Testis (tissue), 2 donors: ENCODE measurements at regions not wholly inside any gene's neighbourhood (a gene's known extent, or its start where the extent isn't known, plus 50 kb on each side); places are given as distances from the start of the nearest gene placed in this dataset.

Experiments used
- DNase-seq: peaks from one replicate; pipeline ENCODE4 v3.0.0-alpha.2; 2019
- H3K27ac ChIP-seq, 2 donors: fragments of 200-600 bp; sonication (generic); one replicate each; pipeline ENCODE4 v1.5.1; 2019
- H3K27me3 ChIP-seq: fragments of 200-600 bp; sonication (generic); one replicate; pipeline ENCODE4 v1.5.1; 2019
- H3K36me3 ChIP-seq: fragments of 200-600 bp; sonication (generic); one replicate; pipeline ENCODE4 v1.5.1; 2017; ENCODE audit warnings: low read depth; ENCODE audit errors: missing control alignments
- H3K4me1 ChIP-seq: fragments of 200-600 bp; sonication (generic); one replicate; pipeline ENCODE4 v1.5.1; 2019
- H3K4me3 ChIP-seq, 2 donors: fragments of 200-600 bp; sonication (generic); one replicate each; pipeline ENCODE4 v1.5.1; 2017 to 2019
- H3K9me3 ChIP-seq: fragments of 200-600 bp; sonication (generic); one replicate; pipeline ENCODE4 v1.5.1; 2017
- CTCF ChIP-seq, 3 experiments: fragments of 450-650 bp in 2 of 3; fragments of 200-600 bp in 1 of 3; sonication (generic) in 1 of 3; IDR thresholded peaks; one replicate each; pipeline ENCODE4 v1.5.1; 2016 to 2019; ENCODE audit warnings: antibody characterized with exemption in 3 of 3, mild to moderate bottlenecking in 2 of 3, moderate library complexity in 1 of 3
- POLR2A ChIP-seq: fragments of 450-650 bp; IDR thresholded peaks from one replicate; pipeline ENCODE4 v1.6.1; 2017; ENCODE audit warnings: antibody characterized with exemption, mild to moderate bottlenecking, moderate library complexity
- WGBS, 2 donors: methylation state at CpG; one replicate each; pipeline ENCODE4 v1.1.5; 2018; 5-methylcytosine and 5-hydroxymethylcytosine counted together
- intact Hi-C: fragments of 100-400 bp; cut with DNase I; formaldehyde crosslinking; loops from one replicate; pipeline ENCODE4 v1.15.1; 2023; ENCODE audit warnings: low total_unique reads

DNA sequence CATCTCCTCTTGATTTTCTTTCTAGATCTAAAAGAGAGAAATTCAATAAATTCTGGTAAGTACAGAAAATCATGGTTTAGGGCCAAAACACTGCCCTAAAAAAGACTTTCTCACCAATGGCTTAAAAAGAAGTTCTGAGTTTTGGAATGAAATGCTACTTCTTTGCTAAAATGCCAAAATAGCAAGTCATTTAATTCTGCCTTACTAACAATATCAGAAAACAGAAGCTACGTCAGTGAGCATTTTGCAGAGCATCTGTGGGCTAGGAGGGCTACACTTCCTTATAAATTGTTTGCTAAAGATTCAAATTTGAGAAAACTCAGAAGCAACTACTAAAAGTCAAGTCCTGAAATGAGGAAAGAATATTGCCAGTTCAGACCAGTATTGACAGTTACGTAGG lies 560.8 kb upstream of the CELF2 start:
- H3K27me3 ChIP-seq: no peaks in the 10 kb centered on the region
- H3K36me3 ChIP-seq: no peaks in the 10 kb centered on the region
- DNase-seq: no peak
- intact Hi-C loops: no loop called here
- H3K4me3 ChIP-seq: no peak overlapping the region
- H3K27ac ChIP-seq: no peak overlapping the region
- H3K9me3 ChIP-seq: no peaks in the 10 kb centered on the region
- H3K4me1 ChIP-seq: no peaks in the 10 kb centered on the region
- TF ChIP-seq CTCF (IDR thresholded peaks at IDR 0.05) (no peak), POLR2A (no peak)
- WGBS, 2 donors: 89 to 94% methylated on average over 2 of the region's 2 CpGs

DNA sequence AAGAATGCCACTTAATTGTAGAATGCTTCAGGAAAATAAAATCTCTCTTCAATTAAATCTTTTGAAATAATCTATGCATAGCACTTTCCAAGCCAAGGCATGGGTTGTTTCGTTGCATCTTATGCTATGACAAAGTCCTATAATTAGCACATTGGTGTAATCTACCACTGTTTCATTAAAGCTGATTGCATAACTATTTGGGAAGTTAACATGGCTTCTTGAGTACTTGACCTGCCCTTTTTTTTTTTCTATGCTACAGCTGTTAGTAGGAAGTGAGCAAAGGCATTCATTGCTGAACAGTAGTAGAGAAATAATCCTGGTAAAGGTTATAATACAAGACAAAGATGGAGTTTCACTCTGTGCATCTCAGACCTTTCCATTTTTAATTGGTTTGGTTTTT lies 557.2 kb upstream of the CELF2 start:
- intact Hi-C loops: no loop called here
- Histone ChIP-seq H3K4me1 (no peaks in the 10 kb centered on the region), H3K27ac (no peak overlapping the region), H3K27me3 (no peaks in the 10 kb centered on the region), H3K36me3 (no peaks in the 10 kb centered on the region), H3K4me3 (no peak overlapping the region), H3K9me3 (no peaks in the 10 kb centered on the region)
- no peak for TF ChIP-seq POLR2A
- no peak for TF ChIP-seq CTCF (IDR thresholded peaks at IDR 0.05)
- no peak for DNase-seq
- WGBS, 2 donors: 70 to 88% methylated on average over 1 of the region's 1 CpG

GRCh38 chr10:10462151-10462941 lies 555.3 kb upstream of the CELF2 start:
- Histone ChIP-seq H3K4me1 (no peaks in the 10 kb centered on the region), H3K4me3 (no peak overlapping the region), H3K27ac (no peak overlapping the region), H3K27me3 (no peaks in the 10 kb centered on the region), H3K9me3 (no peaks in the 10 kb centered on the region), H3K36me3 (no peaks in the 10 kb centered on the region)
- DNase-seq: no peak
- WGBS, 2 donors: 65 to 82% methylated on average over 16 of the region's 16 CpGs
- TF ChIP-seq POLR2A (no peak), CTCF (IDR thresholded peaks at IDR 0.05) (no peak)
- intact Hi-C loops: no loop called here

- DNase-seq: no peak
- Histone ChIP-seq H3K9me3 (no peaks in the 10 kb centered on the region), H3K4me1 (no peaks in the 10 kb centered on the region), H3K27me3 (no peaks in the 10 kb centered on the region), H3K4me3 (no peak overlapping the region), H3K36me3 (no peaks in the 10 kb centered on the region), H3K27ac (no peak overlapping the region)
- TF ChIP-seq POLR2A (no peak), CTCF (IDR thresholded peaks at IDR 0.05) (no peak)
- WGBS, 2 donors: 91 to 96% methylated on average over 1 of the region's 1 CpG
- intact Hi-C loops: no loop called here
Measured at GRCh38 chr10:10471758-10472157, 545.9 kb upstream of the CELF2 start.

DNA sequence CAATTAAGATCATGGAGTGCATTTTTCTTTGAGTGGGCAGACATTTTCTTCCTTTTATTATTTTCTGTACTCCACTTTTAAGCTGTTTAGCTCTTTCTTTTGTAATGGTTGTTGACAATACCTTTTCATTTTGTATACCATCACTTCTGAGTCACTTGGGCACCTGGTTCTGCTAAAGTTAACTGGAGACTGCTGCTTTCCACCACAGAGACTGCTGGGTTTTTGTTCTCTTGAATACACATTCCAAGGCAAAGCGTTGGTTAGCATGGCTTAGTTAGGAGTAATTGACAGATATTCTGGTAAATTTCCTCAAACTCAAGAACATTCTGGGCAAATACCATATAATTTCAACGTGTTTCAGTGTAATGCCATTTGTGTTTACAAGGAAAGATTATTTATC lies 541.9 kb upstream of the CELF2 start:
- no peak overlapping the region for H3K27ac ChIP-seq
- H3K4me3 ChIP-seq: no peak overlapping the region
- no peak for DNase-seq
- H3K9me3 ChIP-seq: no peaks in the 10 kb centered on the region
- no peak for TF ChIP-seq CTCF (IDR thresholded peaks at IDR 0.05)
- TF ChIP-seq POLR2A: no peak
- intact Hi-C loops: no loop called here
- no peaks in the 10 kb centered on the region for H3K4me1 ChIP-seq
- 37 to 72% methylated on average over 2 of the region's 2 CpGs for WGBS, 2 donors
- no peaks in the 10 kb centered on the region for H3K27me3 ChIP-seq
- no peaks in the 10 kb centered on the region for H3K36me3 ChIP-seq
